ENCODE measurements at regions not wholly inside any gene's neighbourhood (a gene's known extent, or its start where the extent isn't known, plus 50 kb on each side); places are given as distances from the start of the nearest gene placed in this dataset.

DNA sequence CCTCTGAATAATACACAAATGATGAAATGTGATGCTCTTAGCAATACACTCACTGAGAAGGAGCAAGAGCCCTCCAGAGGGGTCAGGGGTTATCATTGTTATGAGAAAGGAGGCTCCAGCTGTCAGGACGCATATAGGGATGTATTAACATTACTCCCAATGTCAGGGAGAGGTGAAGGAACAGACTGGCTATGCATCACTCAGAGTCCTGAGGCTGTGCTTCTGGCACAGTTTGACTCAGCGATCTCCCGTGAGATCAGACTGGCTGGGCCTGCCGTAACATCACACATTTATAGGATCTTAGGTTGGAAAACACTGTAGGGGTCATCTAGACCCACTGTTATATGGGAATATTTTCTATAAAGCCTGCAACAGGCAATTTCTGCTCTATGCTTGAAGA is 226.5 kb upstream of the GLRA1 start:
- DNase-seq (ENCODE audit: low read depth) = no peak
- no peaks in the 10 kb centered on the region for H3K36me3 ChIP-seq (ENCODE audit: control insufficient read depth, insufficient read depth, low read length)
- H3K4me3 ChIP-seq (ENCODE audit: low read depth, low read length) = no peak overlapping the region
- FAIRE-seq = no peak
- TF ChIP-seq, protein P1, sequence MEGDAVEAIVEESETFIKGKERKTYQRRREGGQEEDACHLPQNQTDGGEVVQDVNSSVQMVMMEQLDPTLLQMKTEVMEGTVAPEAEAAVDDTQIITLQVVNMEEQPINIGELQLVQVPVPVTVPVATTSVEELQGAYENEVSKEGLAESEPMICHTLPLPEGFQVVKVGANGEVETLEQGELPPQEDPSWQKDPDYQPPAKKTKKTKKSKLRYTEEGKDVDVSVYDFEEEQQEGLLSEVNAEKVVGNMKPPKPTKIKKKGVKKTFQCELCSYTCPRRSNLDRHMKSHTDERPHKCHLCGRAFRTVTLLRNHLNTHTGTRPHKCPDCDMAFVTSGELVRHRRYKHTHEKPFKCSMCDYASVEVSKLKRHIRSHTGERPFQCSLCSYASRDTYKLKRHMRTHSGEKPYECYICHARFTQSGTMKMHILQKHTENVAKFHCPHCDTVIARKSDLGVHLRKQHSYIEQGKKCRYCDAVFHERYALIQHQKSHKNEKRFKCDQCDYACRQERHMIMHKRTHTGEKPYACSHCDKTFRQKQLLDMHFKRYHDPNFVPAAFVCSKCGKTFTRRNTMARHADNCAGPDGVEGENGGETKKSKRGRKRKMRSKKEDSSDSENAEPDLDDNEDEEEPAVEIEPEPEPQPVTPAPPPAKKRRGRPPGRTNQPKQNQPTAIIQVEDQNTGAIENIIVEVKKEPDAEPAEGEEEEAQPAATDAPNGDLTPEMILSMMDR (IDR thresholded peaks at IDR 0.05; ENCODE audit: insufficient read depth, low read length, severe bottlenecking) = no peak
- H3K27me3 ChIP-seq (ENCODE audit: control insufficient read depth, insufficient read depth, low read length) = no peaks in the 10 kb centered on the region

DNA sequence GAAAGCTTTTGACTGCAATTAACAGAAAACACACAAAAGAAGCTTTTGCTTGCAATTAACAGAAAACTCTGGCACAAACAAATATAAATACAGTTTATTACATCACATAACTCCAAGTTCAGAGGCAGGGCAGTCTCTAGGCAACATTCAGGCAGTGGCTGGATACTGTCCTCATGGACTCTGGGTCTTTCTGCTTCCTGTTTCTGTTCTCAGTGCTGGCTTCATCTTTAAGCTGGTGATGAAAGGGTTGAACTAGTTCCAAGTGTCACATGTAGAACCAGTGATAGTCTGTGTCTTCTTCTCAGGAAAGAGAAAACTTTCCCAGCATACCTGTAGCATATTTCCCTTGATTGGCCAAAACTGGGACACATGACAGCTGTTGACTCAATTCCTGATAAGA is 222.6 kb upstream of the GLRA1 start:
- Histone ChIP-seq H3K4me3 (ENCODE audit: low read depth, low read length) (no peak overlapping the region), H3K36me3 (ENCODE audit: control insufficient read depth, insufficient read depth, low read length) (no peaks in the 10 kb centered on the region), H3K27me3 (ENCODE audit: control insufficient read depth, insufficient read depth, low read length) (no peaks in the 10 kb centered on the region)
- TF ChIP-seq, protein P1 (IDR thresholded peaks at IDR 0.05; ENCODE audit: insufficient read depth, low read length, severe bottlenecking) = no peak
- DNase-seq (ENCODE audit: low read depth) (no peak), FAIRE-seq (no peak)

DNA sequence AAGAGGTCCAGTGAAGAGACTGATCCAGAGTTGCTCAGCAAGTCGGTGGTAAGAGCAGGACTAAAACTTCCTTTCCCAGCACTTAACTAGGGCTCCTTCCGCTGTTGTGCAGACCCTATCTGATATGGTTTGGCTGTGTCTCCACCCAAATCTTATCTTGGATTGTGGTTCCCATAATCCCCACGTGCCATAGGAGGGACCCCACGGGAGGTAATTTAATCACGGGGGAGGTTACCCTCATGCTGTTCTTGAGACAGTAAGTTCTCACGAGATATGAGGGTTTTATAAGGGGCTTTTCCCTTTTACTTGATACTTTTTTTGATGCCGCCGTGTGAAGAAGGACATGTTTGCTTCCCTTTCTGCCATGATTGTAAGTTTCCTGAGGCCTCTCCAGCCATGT is 221.9 kb upstream of the GLRA1 start:
- Histone ChIP-seq H3K4me3 (ENCODE audit: low read depth, low read length) (no peak overlapping the region), H3K36me3 (ENCODE audit: control insufficient read depth, insufficient read depth, low read length) (no peaks in the 10 kb centered on the region), H3K27me3 (ENCODE audit: control insufficient read depth, insufficient read depth, low read length) (no peaks in the 10 kb centered on the region)
- TF ChIP-seq, protein P1 (IDR thresholded peaks at IDR 0.05; ENCODE audit: insufficient read depth, low read length, severe bottlenecking) = no peak
- peak; percentile 82 for FAIRE-seq
- no peak for DNase-seq (ENCODE audit: low read depth)

DNA sequence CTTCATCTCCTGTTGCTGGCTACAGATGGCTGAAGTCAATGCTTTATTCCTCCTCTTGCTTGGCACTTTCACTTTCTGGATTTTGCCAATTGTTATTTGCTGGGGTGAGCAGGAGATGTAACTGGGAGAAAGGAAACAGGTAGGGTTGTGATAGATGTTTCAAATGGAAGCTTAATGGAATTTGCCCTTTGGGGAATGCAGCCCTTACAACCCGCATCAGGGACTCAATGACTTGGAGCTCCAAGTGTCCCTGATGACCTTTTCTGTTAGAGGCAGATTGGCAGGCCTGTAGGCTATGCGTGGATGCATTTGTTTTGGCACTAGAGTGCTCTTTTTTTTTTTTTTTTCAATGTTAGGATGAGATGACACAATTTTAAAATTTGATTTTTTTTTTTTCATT is 219.9 kb upstream of the GLRA1 start:
- DNase-seq (ENCODE audit: low read depth) = no peak
- no peaks in the 10 kb centered on the region for H3K36me3 ChIP-seq (ENCODE audit: control insufficient read depth, insufficient read depth, low read length)
- no peak for FAIRE-seq
- no peaks in the 10 kb centered on the region for H3K27me3 ChIP-seq (ENCODE audit: control insufficient read depth, insufficient read depth, low read length)
- TF ChIP-seq, protein P1 (IDR thresholded peaks at IDR 0.05; ENCODE audit: insufficient read depth, low read length, severe bottlenecking) = no peak
- no peak overlapping the region for H3K4me3 ChIP-seq (ENCODE audit: low read depth, low read length)

DNA sequence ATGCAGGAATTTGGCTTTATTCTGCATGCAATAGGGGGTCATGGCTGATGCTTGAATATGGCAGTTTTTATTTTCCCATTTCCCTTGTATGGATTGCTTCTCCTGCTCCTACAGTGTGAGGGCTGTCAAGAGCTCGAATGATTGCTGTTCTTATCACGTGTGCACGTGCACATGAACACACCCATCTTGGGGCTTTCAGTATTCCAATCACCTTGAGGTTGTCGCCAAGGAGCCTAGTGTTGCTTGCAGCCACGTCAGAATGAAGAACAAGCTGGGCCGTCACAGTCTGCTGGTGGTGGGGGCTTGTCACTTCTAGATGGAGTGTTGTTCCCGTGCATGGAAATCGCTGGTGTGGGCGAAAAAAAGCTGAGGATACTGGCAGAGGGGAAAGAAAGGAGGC is 219.4 kb upstream of the GLRA1 start:
- DNase-seq (ENCODE audit: low read depth) (no peak), FAIRE-seq (no peak)
- Histone ChIP-seq H3K36me3 (ENCODE audit: control insufficient read depth, insufficient read depth, low read length) (no peaks in the 10 kb centered on the region), H3K4me3 (ENCODE audit: low read depth, low read length) (no peak overlapping the region), H3K27me3 (ENCODE audit: control insufficient read depth, insufficient read depth, low read length) (no peaks in the 10 kb centered on the region)
- TF ChIP-seq, protein P1 (IDR thresholded peaks at IDR 0.05; ENCODE audit: insufficient read depth, low read length, severe bottlenecking) = no peak

DNA sequence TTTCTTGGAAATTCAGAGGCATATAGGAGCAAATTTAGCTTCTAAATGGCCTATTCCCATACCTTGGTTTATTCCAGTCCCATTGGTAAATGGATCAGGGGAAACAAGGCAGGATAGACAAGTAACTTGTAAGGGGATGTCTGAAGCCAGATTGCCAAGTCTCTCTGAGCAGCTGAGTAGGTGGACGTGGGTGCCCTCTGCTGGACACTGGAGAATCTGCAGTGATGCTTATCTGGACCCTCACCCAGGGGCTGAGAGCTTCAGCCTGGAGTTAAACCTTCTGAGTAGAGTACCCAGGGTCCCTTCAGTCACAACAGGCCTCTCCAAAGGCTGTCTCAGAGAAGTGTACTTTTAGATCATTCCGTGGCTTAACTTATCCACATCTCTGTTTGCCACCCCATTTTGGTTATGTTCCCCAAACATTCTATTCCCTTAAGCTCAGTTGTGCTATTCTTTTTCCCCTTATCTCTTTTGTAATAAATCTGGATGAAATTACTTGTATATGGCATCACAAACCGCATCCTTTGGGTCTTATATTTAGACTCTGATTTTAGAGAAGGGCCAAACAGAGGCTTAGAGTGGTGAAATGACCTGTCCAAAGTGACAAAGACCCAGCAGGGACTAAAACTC is 218.3 kb upstream of the GLRA1 start:
- FAIRE-seq (no peak), DNase-seq (ENCODE audit: low read depth) (peak; percentile 46)

More for the DNA sequence above, 218.3 kb upstream of the GLRA1 start:
- Histone ChIP-seq H3K4me3 (ENCODE audit: low read depth, low read length) (no peak overlapping the region), H3K36me3 (ENCODE audit: control insufficient read depth, insufficient read depth, low read length) (no peaks in the 10 kb centered on the region), H3K27me3 (ENCODE audit: control insufficient read depth, insufficient read depth, low read length) (no peaks in the 10 kb centered on the region)
- TF ChIP-seq, protein P1 (IDR thresholded peaks at IDR 0.05; ENCODE audit: insufficient read depth, low read length, severe bottlenecking) = peak; percentile 97

Data from bronchial epithelial cell (primary cell).